ENCODE measurements at regions not wholly inside any gene's neighbourhood (a gene's known extent, or its start where the extent isn't known, plus 50 kb on each side); places are given as distances from the start of the nearest gene placed in this dataset.

- TF ChIP-seq GATA2 (IDR thresholded peaks at IDR 0.05; ENCODE audit: low read depth, low read length) (no peak), GATA3 (IDR thresholded peaks at IDR 0.05; ENCODE audit: low read depth, low read length) (no peak)
Measured at GRCh38 chr18:70720607-70721006, 431.8 kb downstream of the SOCS6 start.
